HEK293T (cell line): ENCODE measurements at regions not wholly inside any gene's neighbourhood (a gene's known extent, or its start where the extent isn't known, plus 50 kb on each side); places are given as distances from the start of the nearest gene placed in this dataset.

Source experiments
- CTCF ChIA-PET: fragments of 350-600 bp; formaldehyde crosslinking; extraction: SDS; loops from one replicate; lab custom pipeline; 2021; ENCODE audit warnings: antibody characterized with exemption, inconsistent platforms; lab: Yijun Ruan, JAX
- POLR2A ChIA-PET: fragments of 350-600 bp; formaldehyde crosslinking; extraction: SDS; loops from one replicate; lab custom pipeline; 2020; ENCODE audit warnings: antibody characterized with exemption, inconsistent platforms; lab: Yijun Ruan, JAX
- DNase-seq: peaks from one replicate; pipeline ENCODE4 v3.0.0; 2012; ENCODE audit warnings: mixed read lengths; ENCODE audit errors: extremely low spot score
- ARNT ChIP-seq: fragments of 450-650 bp; IDR thresholded peaks from 2 replicates; pipeline ENCODE4 v1.6.1; 2017; ENCODE audit warnings: mild to moderate bottlenecking
- BHLHE40 ChIP-seq: fragments of 450-650 bp; IDR thresholded peaks from 2 replicates; pipeline ENCODE4 v1.6.1; 2016; ENCODE audit warnings: mild to moderate bottlenecking, moderate library complexity, borderline replicate concordance
- CTBP1 ChIP-seq: fragments of 450-650 bp; IDR thresholded peaks from 2 replicates; pipeline ENCODE4 v1.6.1; 2016; ENCODE audit warnings: borderline replicate concordance
- ELF4 ChIP-seq: fragments of 450-650 bp; IDR thresholded peaks from 2 replicates; pipeline ENCODE4 v1.6.1; 2017; ENCODE audit warnings: antibody characterized with exemption
- FOXA1 ChIP-seq: fragments of 450-650 bp; IDR thresholded peaks from 2 replicates; pipeline ENCODE4 v1.6.1; 2016; ENCODE audit warnings: mild to moderate bottlenecking
- FOXK2 ChIP-seq: fragments of 450-650 bp; IDR thresholded peaks from 2 replicates; pipeline ENCODE4 v1.6.1; 2016; ENCODE audit warnings: mild to moderate bottlenecking
- FOXM1 ChIP-seq: fragments of 450-650 bp; IDR thresholded peaks from 2 replicates; pipeline ENCODE4 v1.6.1; 2017; ENCODE audit warnings: mild to moderate bottlenecking, borderline replicate concordance
- HDGF ChIP-seq: fragments of 450-650 bp; IDR thresholded peaks from 2 replicates; pipeline ENCODE4 v1.6.1; 2017; ENCODE audit warnings: antibody characterized with exemption, borderline replicate concordance
- L3MBTL2 ChIP-seq: fragments of 450-650 bp; conservative IDR thresholded peaks from 2 replicates; pipeline ENCODE4 v1.6.1; 2016; ENCODE audit warnings: mild to moderate bottlenecking
- LEF1 ChIP-seq: fragments of 450-650 bp; IDR thresholded peaks from 2 replicates; pipeline ENCODE4 v1.6.1; 2017; ENCODE audit warnings: mild to moderate bottlenecking, borderline replicate concordance
- NFRKB ChIP-seq: fragments of 450-650 bp; IDR thresholded peaks from 2 replicates; pipeline ENCODE4 v1.6.1; 2016; ENCODE audit warnings: mild to moderate bottlenecking, moderate library complexity
- PKNOX1 ChIP-seq: fragments of 450-650 bp; IDR thresholded peaks from 2 replicates; pipeline ENCODE4 v1.6.1; 2016
- SP1 ChIP-seq: fragments of 450-650 bp; IDR thresholded peaks from 2 replicates; pipeline ENCODE4 v1.6.1; 2017
- SUZ12 ChIP-seq: fragments of 450-650 bp; IDR thresholded peaks from 2 replicates; pipeline ENCODE4 v1.6.1; 2016; ENCODE audit warnings: mild to moderate bottlenecking
- TARDBP ChIP-seq: fragments of 450-650 bp; IDR thresholded peaks from 2 replicates; pipeline ENCODE4 v1.6.1; 2016
- ZNF384 ChIP-seq: fragments of 450-650 bp; IDR thresholded peaks from 2 replicates; pipeline ENCODE4 v1.6.1; 2016

- TF ChIP-seq TARDBP (no peak), ZNF384 (no peak), LEF1 (no peak), FOXA1 (no peak), ELF4 (no peak), FOXK2 (no peak), BHLHE40 (no peak), FOXM1 (no peak), HDGF (no peak), L3MBTL2 (no peak), PKNOX1 (no peak), NFRKB (no peak), SUZ12 (no peak), SP1 (no peak), CTBP1 (no peak)
- no peak for DNase-seq
- CTCF ChIA-PET, result interaction anchor here (0.6 kb wide), 1 partner anchor 110 kb away, joined by 3 read pairs; no protein-coding TSS in a partner anchor
- POLR2A ChIA-PET, result no interaction called here
Observed at GRCh38 chr6:9514146-9514545, 900.7 kb downstream of the TFAP2A start.

GRCh38 chr6:9511157-9511556 is 903.7 kb downstream of the TFAP2A start:
- TF ChIP-seq FOXK2 (no peak), PKNOX1 (no peak), ZNF384 (no peak), ARNT (no peak), L3MBTL2 (no peak), TARDBP (no peak)
- POLR2A ChIA-PET, result no interaction called here
- CTCF ChIA-PET, result no interaction called here
- DNase-seq, result no peak

- DNase-seq, result no peak
- TF ChIP-seq ARNT, result no peak
- TF ChIP-seq FOXM1, result no peak
- no peak for TF ChIP-seq SP1
- TF ChIP-seq FOXK2, result no peak
- TF ChIP-seq PKNOX1, result no peak
- CTCF ChIA-PET, result interaction anchor here (0.6 kb wide), 1 partner anchor 1805 kb away, joined by 3 read pairs; no protein-coding TSS in a partner anchor
- POLR2A ChIA-PET, result no interaction called here
Observed at GRCh38 chr6:9507136-9507895, 907.6 kb downstream of the TFAP2A start.

- POLR2A ChIA-PET, result no interaction called here
- TF ChIP-seq TARDBP (no peak), L3MBTL2 (no peak), FOXA1 (no peak), LEF1 (no peak), CTBP1 (no peak), NFRKB (no peak), ARNT (no peak), PKNOX1 (no peak), SUZ12 (no peak), FOXK2 (no peak), BHLHE40 (no peak), SP1 (no peak)
Observed at GRCh38 chr6:9504191-9504590, 910.7 kb downstream of the TFAP2A start.

GRCh38 chr6:9503111-9503761 is 911.6 kb downstream of the TFAP2A start:
- TF ChIP-seq ELF4, result no peak
- no peak for TF ChIP-seq FOXM1
- no peak for TF ChIP-seq ZNF384
- no peak for TF ChIP-seq FOXK2
- TF ChIP-seq L3MBTL2, result no peak
- TF ChIP-seq SUZ12, result no peak
- no peak for TF ChIP-seq ARNT
- no peak for TF ChIP-seq SP1
- no peak for TF ChIP-seq HDGF
- no peak for DNase-seq
- POLR2A ChIA-PET, result no interaction called here
- CTCF ChIA-PET, result interaction anchor here (0.7 kb wide), 1 partner anchor 10 kb away, joined by 3 read pairs; no protein-coding TSS in a partner anchor

More at GRCh38 chr6:9504191-9504590, 910.7 kb downstream of the TFAP2A start:
- no peak for DNase-seq
- CTCF ChIA-PET, result no interaction called here

- ChIA-PET POLR2A (no interaction called here), CTCF (no interaction called here)
- DNase-seq, result no peak
- TF ChIP-seq LEF1 (no peak), FOXM1 (no peak), ARNT (no peak), FOXA1 (no peak), TARDBP (no peak), BHLHE40 (no peak), L3MBTL2 (no peak), CTBP1 (no peak), ELF4 (no peak), ZNF384 (no peak), PKNOX1 (no peak), NFRKB (no peak)
Observed at GRCh38 chr6:9499709-9500108, 915.2 kb downstream of the TFAP2A start.
